Retinal pigment epithelial cell (primary cell): ENCODE measurements at regions not wholly inside any gene's neighbourhood (a gene's known extent, or its start where the extent isn't known, plus 50 kb on each side); places are given as distances from the start of the nearest gene placed in this dataset.

Source experiments
- DNase-seq: peaks from one replicate; pipeline ENCODE4 v3.0.0-alpha.2; 2010; ENCODE audit warnings: low read depth
- H3K4me3 ChIP-seq: 2 replicates; pipeline ENCODE4 v1.5.1; 2011; ENCODE audit warnings: mild to moderate bottlenecking, low read length, control low read depth, moderate library complexity
- TF ChIP-seq, protein P1 (sequence below): conservative IDR thresholded peaks from 2 replicates; pipeline ENCODE4 v1.5.1; 2011; ENCODE audit warnings: low read depth, low read length, control low read depth, inconsistent platforms

DNA sequence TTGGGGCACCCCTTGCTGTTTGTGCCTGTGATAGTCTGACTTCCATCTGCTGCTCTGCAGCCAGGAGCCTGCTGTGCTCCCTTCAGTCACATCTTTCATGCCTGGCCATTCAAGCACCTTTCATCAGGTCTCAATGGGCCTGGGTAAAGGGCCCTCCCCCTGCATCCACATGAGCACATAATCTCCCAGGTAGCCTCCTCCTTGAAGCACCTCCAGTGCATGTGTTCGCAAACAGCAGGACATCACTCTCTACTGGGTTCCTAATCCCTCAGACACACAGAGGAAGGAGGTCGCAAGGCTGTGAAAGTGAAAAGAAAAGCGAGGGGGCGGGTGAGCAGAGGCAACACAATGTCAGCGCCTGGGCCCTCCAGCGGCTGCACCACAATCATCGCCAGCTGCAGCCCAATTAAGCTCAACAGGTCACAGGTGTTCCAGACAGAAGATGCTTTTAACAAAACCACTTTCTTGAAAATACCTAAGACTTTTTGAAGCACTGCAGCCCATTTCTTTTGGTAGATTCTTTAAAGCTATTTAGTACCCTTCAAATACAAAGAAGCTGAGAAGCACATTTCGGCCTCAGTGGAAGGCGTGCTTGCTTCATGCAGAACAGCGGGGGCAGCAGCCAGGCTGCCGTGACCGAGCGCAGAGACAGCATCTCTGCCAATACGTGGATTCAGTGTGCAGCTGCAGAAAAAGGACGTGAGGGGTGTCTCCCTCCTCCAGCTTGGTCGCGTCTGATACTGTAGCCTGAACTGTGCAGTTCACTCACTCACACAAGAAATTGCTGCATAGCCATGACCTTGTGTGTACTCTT lies 92.2 kb upstream of the SPRY1 start:
- no peak for DNase-seq
- TF ChIP-seq, protein P1, sequence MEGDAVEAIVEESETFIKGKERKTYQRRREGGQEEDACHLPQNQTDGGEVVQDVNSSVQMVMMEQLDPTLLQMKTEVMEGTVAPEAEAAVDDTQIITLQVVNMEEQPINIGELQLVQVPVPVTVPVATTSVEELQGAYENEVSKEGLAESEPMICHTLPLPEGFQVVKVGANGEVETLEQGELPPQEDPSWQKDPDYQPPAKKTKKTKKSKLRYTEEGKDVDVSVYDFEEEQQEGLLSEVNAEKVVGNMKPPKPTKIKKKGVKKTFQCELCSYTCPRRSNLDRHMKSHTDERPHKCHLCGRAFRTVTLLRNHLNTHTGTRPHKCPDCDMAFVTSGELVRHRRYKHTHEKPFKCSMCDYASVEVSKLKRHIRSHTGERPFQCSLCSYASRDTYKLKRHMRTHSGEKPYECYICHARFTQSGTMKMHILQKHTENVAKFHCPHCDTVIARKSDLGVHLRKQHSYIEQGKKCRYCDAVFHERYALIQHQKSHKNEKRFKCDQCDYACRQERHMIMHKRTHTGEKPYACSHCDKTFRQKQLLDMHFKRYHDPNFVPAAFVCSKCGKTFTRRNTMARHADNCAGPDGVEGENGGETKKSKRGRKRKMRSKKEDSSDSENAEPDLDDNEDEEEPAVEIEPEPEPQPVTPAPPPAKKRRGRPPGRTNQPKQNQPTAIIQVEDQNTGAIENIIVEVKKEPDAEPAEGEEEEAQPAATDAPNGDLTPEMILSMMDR, result no peak
- H3K4me3 ChIP-seq, result no peak overlapping the region

DNA sequence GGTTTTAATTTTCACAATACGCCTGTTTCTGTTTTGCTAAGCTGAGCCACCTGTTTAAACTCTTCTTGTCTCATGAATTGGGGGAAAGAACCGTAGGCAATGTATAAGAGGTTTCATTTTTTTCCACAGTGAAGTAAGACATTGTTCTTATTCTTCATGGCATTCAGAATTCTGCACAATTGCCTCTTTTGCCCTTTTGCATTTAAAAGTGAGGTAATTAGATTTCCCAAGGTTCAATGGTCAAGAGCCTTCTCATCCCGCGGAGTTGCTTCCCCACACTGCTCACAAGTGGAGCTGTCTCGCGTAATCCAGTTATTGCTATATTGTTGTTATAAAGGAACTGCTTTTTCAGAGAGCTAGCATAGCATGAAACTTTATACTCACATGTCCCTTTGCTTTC lies 90.9 kb upstream of the SPRY1 start:
- DNase-seq, result no peak
- TF ChIP-seq, protein P1, result no peak
- H3K4me3 ChIP-seq, result no peak overlapping the region

DNA sequence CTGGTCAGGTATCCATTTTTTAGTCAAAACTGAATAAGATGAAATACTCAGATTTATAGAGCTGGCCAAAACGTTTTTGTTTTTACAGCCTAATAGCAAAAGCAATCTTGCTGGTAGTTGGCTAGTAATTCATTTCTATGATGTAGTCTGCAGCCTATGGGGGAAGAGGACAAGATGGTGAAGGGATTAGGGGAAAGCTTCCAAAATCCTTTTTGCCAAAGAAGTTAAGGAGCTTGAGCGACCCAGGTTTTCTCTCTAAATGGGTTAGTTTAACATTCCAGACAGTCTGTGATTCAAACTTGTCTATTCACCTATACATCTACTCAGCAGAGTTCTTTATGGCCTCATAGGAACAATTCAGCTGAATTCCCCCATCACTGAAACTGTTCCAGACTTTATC lies 89.8 kb upstream of the SPRY1 start:
- TF ChIP-seq, protein P1, result no peak
- no peak for DNase-seq
- no peak overlapping the region for H3K4me3 ChIP-seq

DNA sequence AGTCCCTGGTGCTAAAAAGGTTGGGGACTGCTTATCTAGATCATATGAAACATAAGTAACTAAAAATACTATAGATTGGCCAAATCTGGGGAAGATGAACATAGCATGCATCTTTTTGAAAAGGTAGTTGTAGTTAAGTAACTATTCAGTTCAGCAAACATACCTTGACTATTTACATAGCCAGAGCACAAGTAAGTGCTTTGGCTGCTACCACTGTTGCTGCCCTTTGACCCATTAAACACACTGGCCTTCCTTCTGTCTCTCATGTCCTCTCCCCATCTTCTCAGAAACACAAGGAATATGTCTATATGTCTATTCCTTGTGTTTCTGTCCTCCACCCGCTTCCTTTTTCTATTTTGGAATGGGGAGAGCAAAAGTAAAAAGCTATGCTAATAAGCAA lies 87.9 kb upstream of the SPRY1 start:
- TF ChIP-seq, protein P1, result no peak
- DNase-seq, result no peak

DNA sequence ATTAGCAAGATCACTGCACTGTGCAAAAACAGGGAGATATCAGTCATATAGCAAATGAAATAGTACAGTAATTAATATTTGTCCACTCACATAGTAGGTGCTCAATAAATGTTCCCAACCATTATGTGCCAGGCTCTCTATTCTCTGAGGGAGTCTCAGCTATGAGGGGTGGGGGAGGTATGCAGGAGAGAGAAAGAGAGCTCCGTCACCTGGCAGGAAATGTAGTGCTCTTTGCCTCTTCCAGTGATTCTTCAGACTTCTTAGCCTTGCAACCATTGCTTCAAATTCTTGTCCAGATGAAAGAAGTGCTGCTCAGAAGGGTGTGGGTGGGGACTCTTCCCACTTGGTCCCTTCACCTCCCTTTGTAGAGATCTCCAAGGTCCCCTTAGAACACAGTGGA lies 84.5 kb upstream of the SPRY1 start:
- H3K4me3 ChIP-seq, result no peak overlapping the region
- TF ChIP-seq, protein P1, result no peak
- DNase-seq, result no peak

More for the DNA sequence above, 87.9 kb upstream of the SPRY1 start:
- no peak overlapping the region for H3K4me3 ChIP-seq

DNA sequence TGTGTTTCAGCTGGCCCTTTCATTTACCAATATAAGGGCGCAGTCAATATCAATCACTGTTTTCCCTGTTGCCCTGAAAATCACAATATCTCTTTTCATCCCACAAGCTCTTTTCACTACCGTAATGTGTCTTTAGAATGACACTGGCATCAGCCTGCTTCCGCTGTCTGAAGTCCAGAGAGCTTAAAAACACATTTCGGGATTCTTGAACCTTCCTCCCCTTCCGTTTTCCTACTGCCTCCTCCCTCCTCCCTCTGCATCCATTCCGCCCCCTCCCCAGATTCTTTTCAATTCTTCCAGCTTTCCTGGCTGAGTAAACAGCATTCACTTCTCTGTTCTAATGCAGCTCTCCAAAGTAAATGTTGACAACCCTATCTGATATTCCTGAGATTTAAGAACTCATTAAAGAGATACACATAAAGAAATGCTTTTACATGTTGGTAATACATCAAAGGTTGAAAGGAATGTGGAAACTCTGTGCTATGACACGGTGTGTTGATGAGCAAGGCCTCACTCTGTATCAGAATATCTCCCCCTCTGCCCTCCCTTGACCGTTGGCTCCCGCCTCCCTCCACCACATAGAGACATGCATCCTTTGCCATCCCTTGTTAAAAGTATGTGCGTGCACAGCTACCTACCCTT lies 83.5 kb upstream of the SPRY1 start:
- TF ChIP-seq, protein P1, result no peak
- DNase-seq, result no peak
- no peak overlapping the region for H3K4me3 ChIP-seq

DNA sequence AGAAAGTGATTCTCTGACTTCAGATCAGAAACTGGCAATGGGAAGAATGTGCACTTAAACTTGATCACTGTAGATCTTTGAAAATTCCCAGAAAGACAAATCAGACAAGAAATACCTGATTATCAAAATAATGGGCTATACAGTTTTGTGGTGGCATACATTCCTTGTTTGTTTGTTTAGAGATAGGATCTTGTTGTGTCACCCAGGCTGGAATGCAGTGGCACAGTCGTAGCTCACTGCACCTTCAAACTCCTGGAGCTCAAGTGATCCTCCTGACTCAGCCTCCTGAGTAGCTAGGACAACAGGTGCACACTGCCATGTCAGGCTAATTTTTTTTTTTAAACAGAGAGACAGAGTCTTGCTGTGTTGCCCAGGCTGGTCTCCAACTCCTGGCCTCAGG lies 81.0 kb upstream of the SPRY1 start:
- TF ChIP-seq, protein P1, result no peak
- DNase-seq, result no peak
- no peak overlapping the region for H3K4me3 ChIP-seq
